ENCODE measurements at regions not wholly inside any gene's neighbourhood (a gene's known extent, or its start where the extent isn't known, plus 50 kb on each side); places are given as distances from the start of the nearest gene placed in this dataset.

DNA sequence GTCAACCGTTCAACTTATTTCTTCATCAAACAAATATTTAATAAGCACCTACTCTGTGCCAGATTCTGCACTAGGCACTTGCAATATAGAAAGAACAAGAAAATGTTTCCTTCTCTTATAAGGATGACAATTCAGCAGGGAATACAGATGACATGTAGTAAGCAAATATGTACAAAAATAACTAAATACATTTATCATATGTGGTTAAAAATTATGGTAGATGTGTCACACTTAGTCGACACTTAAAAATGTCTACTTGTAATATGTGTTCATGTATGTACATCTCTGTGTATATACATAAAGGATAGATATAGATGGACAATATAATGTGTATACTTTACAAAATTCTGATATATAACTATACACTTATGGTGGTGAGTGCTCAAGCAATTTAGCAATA is 417.0 kb upstream of the MEF2C start:
- TF ChIP-seq, protein P1, sequence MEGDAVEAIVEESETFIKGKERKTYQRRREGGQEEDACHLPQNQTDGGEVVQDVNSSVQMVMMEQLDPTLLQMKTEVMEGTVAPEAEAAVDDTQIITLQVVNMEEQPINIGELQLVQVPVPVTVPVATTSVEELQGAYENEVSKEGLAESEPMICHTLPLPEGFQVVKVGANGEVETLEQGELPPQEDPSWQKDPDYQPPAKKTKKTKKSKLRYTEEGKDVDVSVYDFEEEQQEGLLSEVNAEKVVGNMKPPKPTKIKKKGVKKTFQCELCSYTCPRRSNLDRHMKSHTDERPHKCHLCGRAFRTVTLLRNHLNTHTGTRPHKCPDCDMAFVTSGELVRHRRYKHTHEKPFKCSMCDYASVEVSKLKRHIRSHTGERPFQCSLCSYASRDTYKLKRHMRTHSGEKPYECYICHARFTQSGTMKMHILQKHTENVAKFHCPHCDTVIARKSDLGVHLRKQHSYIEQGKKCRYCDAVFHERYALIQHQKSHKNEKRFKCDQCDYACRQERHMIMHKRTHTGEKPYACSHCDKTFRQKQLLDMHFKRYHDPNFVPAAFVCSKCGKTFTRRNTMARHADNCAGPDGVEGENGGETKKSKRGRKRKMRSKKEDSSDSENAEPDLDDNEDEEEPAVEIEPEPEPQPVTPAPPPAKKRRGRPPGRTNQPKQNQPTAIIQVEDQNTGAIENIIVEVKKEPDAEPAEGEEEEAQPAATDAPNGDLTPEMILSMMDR (conservative IDR thresholded peaks at IDR 0.05; ENCODE audit: low read depth, low read length): no peak
- TF ChIP-seq EZH2 (IDR thresholded peaks at IDR 0.05; ENCODE audit: low read length, unreplicated experiment) (no peak), EZH2phosphoT487 (IDR thresholded peaks at IDR 0.05; ENCODE audit: borderline replicate concordance, low read length) (no peak)

Data from PC-3 (cell line).